GM19467 (cell line): ENCODE measurements at regions not wholly inside any gene's neighbourhood (a gene's known extent, or its start where the extent isn't known, plus 50 kb on each side); places are given as distances from the start of the nearest gene placed in this dataset.
"Not testable (repeated sequence)": the region's sequence is repeated elsewhere in the genome, so short reads cannot be mapped to it uniquely, and the experiment has no call there.

ENCODE experiments used
- ATAC-seq: cut with Tn5 transposase; IDR thresholded peaks from one replicate; pipeline ENCODE4 v1.9.1; 2021; ENCODE audit warnings: mild to moderate bottlenecking, moderate library complexity; ENCODE audit not compliant: unreplicated experiment

- no peak for ATAC-seq
Measured at GRCh38 chrX:86887341-86887740, 630.3 kb upstream of the KLHL4 start.

GRCh38 chrX:86910027-86910426 lies 607.6 kb upstream of the KLHL4 start:
- ATAC-seq = no peak

- no peak for ATAC-seq
Measured at GRCh38 chrX:86910602-86911311, 606.8 kb upstream of the KLHL4 start.

- ATAC-seq = no peak
Measured at GRCh38 chrX:86914569-86914968, 603.0 kb upstream of the KLHL4 start.

- ATAC-seq = no peak
Measured at GRCh38 chrX:86917959-86918358, 599.6 kb upstream of the KLHL4 start.

- no peak for ATAC-seq
Measured at GRCh38 chrX:86930419-86930818, 587.2 kb upstream of the KLHL4 start.

- no peak for ATAC-seq
Measured at GRCh38 chrX:86935988-86936387, 581.6 kb upstream of the KLHL4 start.

- peak; percentile 97 for ATAC-seq
Measured at GRCh38 chrX:86946569-86946968, 571.0 kb upstream of the KLHL4 start.

- no peak for ATAC-seq
Measured at GRCh38 chrX:86964321-86964720, 553.3 kb upstream of the KLHL4 start.

GRCh38 chrX:86981326-86981879 lies 536.2 kb upstream of the KLHL4 start:
- no peak for ATAC-seq

- not testable (repeated sequence) for ATAC-seq
Measured at GRCh38 chrX:86987351-86987750, 530.3 kb upstream of the KLHL4 start.

- no peak for ATAC-seq
Measured at GRCh38 chrX:87003031-87003430, 514.6 kb upstream of the KLHL4 start.

- ATAC-seq = no peak
Measured at GRCh38 chrX:87005183-87005582, 512.4 kb upstream of the KLHL4 start.

GRCh38 chrX:87005885-87006284 lies 511.7 kb upstream of the KLHL4 start:
- ATAC-seq = no peak

GRCh38 chrX:87006561-87006960 lies 511.0 kb upstream of the KLHL4 start:
- ATAC-seq = no peak

- ATAC-seq = no peak
Measured at GRCh38 chrX:87017210-87017609, 500.4 kb upstream of the KLHL4 start.

GRCh38 chrX:87033115-87033514 lies 484.5 kb upstream of the KLHL4 start:
- not testable (repeated sequence) for ATAC-seq

GRCh38 chrX:87045352-87045751 lies 472.2 kb upstream of the KLHL4 start:
- no peak for ATAC-seq

GRCh38 chrX:87049567-87049966 lies 468.0 kb upstream of the KLHL4 start:
- ATAC-seq = no peak

GRCh38 chrX:87063642-87064041 lies 454.0 kb upstream of the KLHL4 start:
- ATAC-seq = no peak

GRCh38 chrX:87064502-87064901 lies 453.1 kb upstream of the KLHL4 start:
- ATAC-seq = no peak

GRCh38 chrX:87067795-87068369 lies 449.7 kb upstream of the KLHL4 start:
- ATAC-seq = no peak
